Left cardiac atrium (tissue), 4 donors: ENCODE measurements at regions not wholly inside any gene's neighbourhood (a gene's known extent, or its start where the extent isn't known, plus 50 kb on each side); places are given as distances from the start of the nearest gene placed in this dataset.
A peak's percentile ranks its signal among the peaks of the same experiment; 100 is the strongest.

Source experiments
- ATAC-seq, 2 donors: fragments of 200-7000 bp; cut with Tn5 transposase; one replicate each; pipeline ENCODE4 v1.9.1; 2020; ENCODE audit warnings: mild to moderate bottlenecking in 2 of 2, moderate library complexity in 2 of 2
- DNase-seq: peaks from one replicate; pipeline ENCODE4 v3.0.0-alpha.2; 2020
- intact Hi-C, 2 donors: fragments of 100-400 bp; cut with DNase I; formaldehyde crosslinking; loops; one replicate each; pipeline versions ENCODE4 v1.14.1 to v1.15.1; 2022 to 2023
- donor health status: DM: no; HTN: yes; CAD: no.
- donor health status: DM: no; HTN: yes; CAD: no; lungs with severe emphysema.
- donor health status: DM: yes; HTN: yes; CAD: no.
- donor health status: Dilated cardiomyopathy.

GRCh38 chr9:30771163-30771708 lies 1613.2 kb upstream of the ACO1 start:
- ATAC-seq (no peak), DNase-seq (no peak)
- intact Hi-C loops: no loop called here

- no peak for ATAC-seq
- no peak for DNase-seq
- intact Hi-C loops: no loop called here
Observed at GRCh38 chr9:30771760-30772159, 1612.7 kb upstream of the ACO1 start.

- intact Hi-C loops: no loop called here
- DNase-seq (no peak), ATAC-seq (no peak)
Observed at GRCh38 chr9:30773427-30773826, 1611.0 kb upstream of the ACO1 start.

- DNase-seq (no peak), ATAC-seq (no peak)
- intact Hi-C loops: no loop called here
Observed at GRCh38 chr9:30774326-30774725, 1610.1 kb upstream of the ACO1 start.

- DNase-seq (no peak), ATAC-seq (no peak)
- intact Hi-C loops: no loop called here
Observed at GRCh38 chr9:30775236-30775635, 1609.2 kb upstream of the ACO1 start.

- DNase-seq (no peak), ATAC-seq (no peak)
- intact Hi-C loops: no loop called here
Observed at GRCh38 chr9:30796764-30797163, 1587.7 kb upstream of the ACO1 start.

- DNase-seq: no peak
- intact Hi-C loops: no loop called here
- no peak for ATAC-seq
Observed at GRCh38 chr9:30799527-30800101, 1584.8 kb upstream of the ACO1 start.

GRCh38 chr9:30800421-30800820 lies 1584.0 kb upstream of the ACO1 start:
- intact Hi-C loops: no loop called here
- ATAC-seq: no peak
- DNase-seq: no peak

- DNase-seq: no peak
- intact Hi-C loops: no loop called here
- ATAC-seq: no peak
Observed at GRCh38 chr9:30812821-30813220, 1571.6 kb upstream of the ACO1 start.

- ATAC-seq (no peak), DNase-seq (no peak)
- intact Hi-C loops: no loop called here
Observed at GRCh38 chr9:30815585-30815984, 1568.9 kb upstream of the ACO1 start.

- intact Hi-C loops: no loop called here
- ATAC-seq: no peak
- no peak for DNase-seq
Observed at GRCh38 chr9:30845136-30845535, 1539.3 kb upstream of the ACO1 start.

- DNase-seq (no peak), ATAC-seq (peak in 1 of 2 donors; percentile 47)
- intact Hi-C loops: no loop called here
Observed at GRCh38 chr9:30846651-30847050, 1537.8 kb upstream of the ACO1 start.

- DNase-seq: no peak
- no peak for ATAC-seq
- intact Hi-C loops: no loop called here
Observed at GRCh38 chr9:30851600-30851999, 1532.8 kb upstream of the ACO1 start.

- ATAC-seq (no peak), DNase-seq (no peak)
- intact Hi-C loops: no loop called here
Observed at GRCh38 chr9:30900706-30901105, 1483.7 kb upstream of the ACO1 start.

GRCh38 chr9:30913331-30913730 lies 1471.1 kb upstream of the ACO1 start:
- intact Hi-C loops: no loop called here
- ATAC-seq (no peak), DNase-seq (no peak)

GRCh38 chr9:30915451-30915850 lies 1469.0 kb upstream of the ACO1 start:
- no peak for ATAC-seq
- intact Hi-C loops: no loop called here

GRCh38 chr9:30925126-30925525 lies 1459.3 kb upstream of the ACO1 start:
- intact Hi-C loops: no loop called here

More at GRCh38 chr9:30915451-30915850, 1469.0 kb upstream of the ACO1 start:
- DNase-seq: no peak

GRCh38 chr9:30925635-30926034 lies 1458.8 kb upstream of the ACO1 start:
- DNase-seq (no peak), ATAC-seq (no peak)
- intact Hi-C loops: no loop called here

More at GRCh38 chr9:30925126-30925525, 1459.3 kb upstream of the ACO1 start:
- no peak for DNase-seq
- no peak for ATAC-seq

GRCh38 chr9:30928045-30928444 lies 1456.4 kb upstream of the ACO1 start:
- ATAC-seq (no peak), DNase-seq (no peak)
- intact Hi-C loops: no loop called here

- intact Hi-C loops: no loop called here
- ATAC-seq (peak in 1 of 2 donors; percentile 57), DNase-seq (no peak)
Observed at GRCh38 chr9:30932226-30932625, 1452.2 kb upstream of the ACO1 start.

- no peak for DNase-seq
- intact Hi-C loops: no loop called here
- ATAC-seq: no peak
Observed at GRCh38 chr9:30935730-30936129, 1448.7 kb upstream of the ACO1 start.

GRCh38 chr9:30937106-30937505 lies 1447.3 kb upstream of the ACO1 start:
- ATAC-seq (no peak), DNase-seq (no peak)
- intact Hi-C loops: no loop called here
